GM13976 (cell line): ENCODE measurements at regions not wholly inside any gene's neighbourhood (a gene's known extent, or its start where the extent isn't known, plus 50 kb on each side); places are given as distances from the start of the nearest gene placed in this dataset.

Source experiments
- DNase-seq: peaks from one replicate; pipeline ENCODE4 v3.0.0; 2012; ENCODE audit warnings: low spot score
- CTCF ChIP-seq: IDR thresholded peaks from 2 replicates; pipeline ENCODE4 v1.5.1; 2012; ENCODE audit warnings: borderline replicate concordance, mild to moderate bottlenecking; ENCODE audit not compliant: insufficient read depth; ENCODE audit errors: extremely low read depth, missing control alignments, control extremely low read depth
- in situ Hi-C: fragments of 300-500 bp; cut with MboI; formaldehyde crosslinking; loops from one replicate; pipeline ENCODE4 v1.12.0; 2022; ENCODE audit warnings: low sequenced_read_pairs, mixed read lengths, inconsistent platforms; ENCODE audit not compliant: unreplicated experiment

- TF ChIP-seq CTCF: no peak
- in situ Hi-C loops: no loop called here
Observed at GRCh38 chr2:137862651-137863050, 101.6 kb upstream of the HNMT start.

GRCh38 chr2:137865954-137866540 lies 98.2 kb upstream of the HNMT start:
- DNase-seq: no peak
- TF ChIP-seq CTCF: peak; percentile 44
- in situ Hi-C loops: no loop called here

More at GRCh38 chr2:137862651-137863050, 101.6 kb upstream of the HNMT start:
- DNase-seq: no peak

GRCh38 chr2:137870682-137871081 lies 93.6 kb upstream of the HNMT start:
- DNase-seq: no peak
- TF ChIP-seq CTCF: no peak
- in situ Hi-C loops: no loop called here

- no peak for DNase-seq
- in situ Hi-C loops: no loop called here
Observed at GRCh38 chr2:137872577-137872976, 91.7 kb upstream of the HNMT start.

GRCh38 chr2:137873536-137874244 lies 90.6 kb upstream of the HNMT start:
- TF ChIP-seq CTCF: no peak
- DNase-seq: no peak
- in situ Hi-C loops: no loop called here

More at GRCh38 chr2:137872577-137872976, 91.7 kb upstream of the HNMT start:
- no peak for TF ChIP-seq CTCF

GRCh38 chr2:137879121-137879520 lies 85.2 kb upstream of the HNMT start:
- TF ChIP-seq CTCF: no peak
- in situ Hi-C loops: no loop called here
- no peak for DNase-seq
